Cardiac muscle cell (in vitro differentiated cells and primary cell): ENCODE measurements at regions not wholly inside any gene's neighbourhood (a gene's known extent, or its start where the extent isn't known, plus 50 kb on each side); places are given as distances from the start of the nearest gene placed in this dataset.
A peak's percentile ranks its signal among the peaks of the same experiment; 100 is the strongest.

ENCODE experiments used
- DNase-seq, 2 donors: peaks; one replicate each; pipeline versions ENCODE4 v3.0.0 to v3.0.0-alpha.2; 2010 to 2017; ENCODE audit warnings: low read depth in 1 of 2, low spot score in 1 of 2
- H3K27ac ChIP-seq: fragments of 200-600 bp; sonication (generic); 2 replicates; pipeline ENCODE4 v1.5.1; 2016
- H3K27me3 ChIP-seq: fragments of 200-600 bp; sonication (generic); 2 replicates; pipeline ENCODE4 v1.6.0; 2016; ENCODE audit warnings: control low read depth
- H3K36me3 ChIP-seq: fragments of 200-600 bp; sonication (generic); 2 replicates; pipeline ENCODE4 v1.5.1; 2016; ENCODE audit warnings: control low read depth
- H3K4me1 ChIP-seq: fragments of 200-600 bp; sonication (generic); 2 replicates; pipeline ENCODE4 v1.8.1; 2017; ENCODE audit warnings: low read depth, mild to moderate bottlenecking, mixed run types
- H3K4me3 ChIP-seq: fragments of 200-600 bp; sonication (generic); 2 replicates; pipeline ENCODE4 v1.5.1; 2016; ENCODE audit warnings: mild to moderate bottlenecking
- H3K9me3 ChIP-seq: fragments of 200-600 bp; sonication (generic); 2 replicates; pipeline ENCODE4 v1.5.1; 2017; ENCODE audit warnings: low read depth, mild to moderate bottlenecking, control low read depth
- CTCF ChIP-seq: IDR thresholded peaks from 2 replicates; pipeline ENCODE4 v1.5.1; 2012; ENCODE audit warnings: low read depth, mild to moderate bottlenecking, low read length

GRCh38 chr2:207463433-207463832 lies 66.3 kb upstream of the CREB1 start:
- no peak overlapping the region for H3K4me3 ChIP-seq
- H3K36me3 ChIP-seq = no peaks in the 10 kb centered on the region
- peak in 1 of 2 donors; percentile 53 for DNase-seq
- no peak overlapping the region for H3K27ac ChIP-seq
- H3K27me3 ChIP-seq = no peaks in the 10 kb centered on the region
- no peaks in the 10 kb centered on the region for H3K9me3 ChIP-seq
- H3K4me1 ChIP-seq = no peaks in the 10 kb centered on the region
- TF ChIP-seq CTCF = no peak

DNA sequence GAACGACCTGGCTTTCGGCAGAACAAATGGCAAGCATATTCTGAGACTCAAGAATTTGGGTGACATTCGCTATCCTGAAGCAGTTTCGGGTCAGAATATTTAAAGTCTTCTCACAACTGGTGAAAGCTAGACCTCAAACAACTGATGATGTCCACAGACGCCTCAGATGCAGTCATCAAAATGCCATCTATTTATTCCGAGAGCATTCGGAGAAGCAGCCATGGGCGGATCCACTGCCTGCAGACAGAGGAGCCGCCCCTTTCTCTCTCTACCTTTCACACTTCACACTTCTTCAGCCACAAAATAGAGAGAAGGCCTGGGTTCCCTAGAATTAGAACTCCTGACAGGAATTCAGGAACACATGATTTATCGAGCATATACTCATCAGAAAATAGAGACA lies 65.8 kb upstream of the CREB1 start:
- Histone ChIP-seq H3K27me3 (no peaks in the 10 kb centered on the region), H3K4me1 (no peaks in the 10 kb centered on the region), H3K27ac (no peak overlapping the region), H3K4me3 (no peak overlapping the region), H3K9me3 (no peaks in the 10 kb centered on the region), H3K36me3 (no peaks in the 10 kb centered on the region)
- no peak for DNase-seq
- no peak for TF ChIP-seq CTCF

DNA sequence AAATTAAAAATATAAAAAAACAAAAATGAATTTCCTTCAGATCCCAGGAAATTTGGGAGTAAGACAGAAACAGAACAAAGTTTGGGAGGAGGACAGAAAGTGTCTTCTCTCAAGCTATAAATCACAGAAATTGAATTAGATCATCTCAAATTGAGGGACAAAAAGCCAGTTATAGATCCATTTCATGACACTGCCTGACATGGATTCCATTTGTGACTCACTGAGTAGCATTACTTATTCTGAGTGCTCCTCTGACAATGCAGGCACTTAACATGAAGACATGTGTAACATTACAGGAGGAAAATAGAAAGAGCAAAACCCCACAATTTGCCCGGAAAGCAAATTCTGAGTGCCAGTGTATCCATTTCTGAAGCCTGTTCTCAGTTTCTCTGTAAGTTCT lies 63.9 kb upstream of the CREB1 start:
- Histone ChIP-seq H3K9me3 (no peaks in the 10 kb centered on the region), H3K36me3 (no peaks in the 10 kb centered on the region), H3K4me3 (no peak overlapping the region), H3K27ac (no peak overlapping the region), H3K4me1 (no peaks in the 10 kb centered on the region), H3K27me3 (no peaks in the 10 kb centered on the region)
- no peak for DNase-seq
- no peak for TF ChIP-seq CTCF

- H3K4me3 ChIP-seq = no peak overlapping the region
- no peak for TF ChIP-seq CTCF
- no peaks in the 10 kb centered on the region for H3K36me3 ChIP-seq
- no peak overlapping the region for H3K27ac ChIP-seq
- no peaks in the 10 kb centered on the region for H3K27me3 ChIP-seq
- no peaks in the 10 kb centered on the region for H3K9me3 ChIP-seq
- DNase-seq = peak in 1 of 2 donors; percentile 73
- no peaks in the 10 kb centered on the region for H3K4me1 ChIP-seq
Observed at GRCh38 chr2:207467716-207468347, 61.9 kb upstream of the CREB1 start.

- Histone ChIP-seq H3K4me3 (no peak overlapping the region), H3K27ac (no peak overlapping the region), H3K27me3 (no peaks in the 10 kb centered on the region), H3K4me1 (peaks cover 3% of the 10 kb centered on the region), H3K9me3 (no peaks in the 10 kb centered on the region), H3K36me3 (no peaks in the 10 kb centered on the region)
- no peak for DNase-seq
- no peak for TF ChIP-seq CTCF
Observed at GRCh38 chr2:207468488-207468887, 61.3 kb upstream of the CREB1 start.
